Calu3 (cell line): ENCODE measurements at regions not wholly inside any gene's neighbourhood (a gene's known extent, or its start where the extent isn't known, plus 50 kb on each side); places are given as distances from the start of the nearest gene placed in this dataset.
"Not testable (repeated sequence)": the region's sequence is repeated elsewhere in the genome, so short reads cannot be mapped to it uniquely, and the experiment has no call there.

Experiments
- BruUV-seq: library from RNA; stranded (reverse); fragments of 400-500 nt; replicated peaks from 2 replicates; lab custom pipeline; 2021; lab: Mats Ljungman, UMichigan
- CTCF ChIA-PET: fragments of 300-600 bp; sonication (Branson Sonifier 250); formaldehyde crosslinking; loops from one replicate; lab custom pipeline; 2022; ENCODE audit warnings: antibody characterized with exemption; lab: Charles Lee
- DNase-seq: peaks from one replicate; pipeline ENCODE4 v3.0.0; 2022
- H3K27ac Mint-ChIP-seq: one replicate; pipeline ENCODE4 v1.8.0; 2022; ENCODE audit warnings: mixed read lengths; ENCODE audit not compliant: unreplicated experiment
- H3K27me3 Mint-ChIP-seq: one replicate; pipeline ENCODE4 v1.8.0; 2022; ENCODE audit warnings: mixed read lengths; ENCODE audit not compliant: unreplicated experiment
- H3K36me3 Mint-ChIP-seq: one replicate; pipeline ENCODE4 v1.8.0; 2022; ENCODE audit warnings: mild to moderate bottlenecking, moderate library complexity, mixed read lengths; ENCODE audit not compliant: insufficient read depth, unreplicated experiment
- H3K4me1 Mint-ChIP-seq: one replicate; pipeline ENCODE4 v1.8.0; 2022; ENCODE audit warnings: mild to moderate bottlenecking, low read depth, mixed read lengths; ENCODE audit not compliant: unreplicated experiment
- H3K4me3 Mint-ChIP-seq: one replicate; pipeline ENCODE4 v1.8.0; 2022; ENCODE audit warnings: mild to moderate bottlenecking, low read depth, moderate library complexity, mixed read lengths; ENCODE audit not compliant: unreplicated experiment
- H3K9me3 Mint-ChIP-seq: one replicate; pipeline ENCODE4 v1.8.0; 2022; ENCODE audit warnings: low read depth, mixed read lengths; ENCODE audit not compliant: unreplicated experiment
- CTCF ChIP-seq: fragments of 200-600 bp; IDR thresholded peaks from one replicate; pipeline ENCODE4 v1.8.0; 2022; ENCODE audit warnings: antibody characterized with exemption; ENCODE audit not compliant: unreplicated experiment
- intact Hi-C: fragments of 100-400 bp; cut with micrococcal nuclease; formaldehyde crosslinking; loops from one replicate; pipeline ENCODE4 v1.10.0; 2022; ENCODE audit not compliant: unreplicated experiment

- no peak overlapping the region for H3K4me3 Mint-ChIP-seq
- no peak for DNase-seq
- no peak overlapping the region for H3K27ac Mint-ChIP-seq
- no peaks in the 10 kb centered on the region for H3K27me3 Mint-ChIP-seq
- no peaks in the 10 kb centered on the region for H3K4me1 Mint-ChIP-seq
- peaks cover 4% of the 10 kb centered on the region for H3K9me3 Mint-ChIP-seq
- intact Hi-C loops, result no loop called here
- CTCF ChIA-PET, result no interaction called here
- no TSS peak for BruUV-seq
- no peaks in the 10 kb centered on the region for H3K36me3 Mint-ChIP-seq
- TF ChIP-seq CTCF, result no peak
Measured at GRCh38 chr14:43132441-43132840, 1374.6 kb downstream of the FSCB start.

- DNase-seq, H3K36me3 Mint-ChIP-seq, H3K9me3 Mint-ChIP-seq, H3K27ac Mint-ChIP-seq, H3K27me3 Mint-ChIP-seq, intact Hi-C loops, CTCF ChIA-PET, H3K4me1 Mint-ChIP-seq, H3K4me3 Mint-ChIP-seq, BruUV-seq: not testable (repeated sequence)
Measured at GRCh38 chr14:43128429-43128828, 1378.7 kb downstream of the FSCB start.

- BruUV-seq, intact Hi-C loops, H3K9me3 Mint-ChIP-seq, H3K4me1 Mint-ChIP-seq, H3K27ac Mint-ChIP-seq, H3K36me3 Mint-ChIP-seq, DNase-seq, H3K27me3 Mint-ChIP-seq, H3K4me3 Mint-ChIP-seq, CTCF ChIA-PET: not testable (repeated sequence)
Measured at GRCh38 chr14:43127874-43128273, 1379.2 kb downstream of the FSCB start.

- BruUV-seq, result no TSS peak
- H3K36me3 Mint-ChIP-seq, result no peaks in the 10 kb centered on the region
- no peaks in the 10 kb centered on the region for H3K4me1 Mint-ChIP-seq
- no peak overlapping the region for H3K4me3 Mint-ChIP-seq
- peaks cover 5% of the 10 kb centered on the region for H3K9me3 Mint-ChIP-seq
- TF ChIP-seq CTCF, result no peak
- CTCF ChIA-PET, result no interaction called here
- intact Hi-C loops, result no loop called here
- H3K27me3 Mint-ChIP-seq, result no peaks in the 10 kb centered on the region
- no peak for DNase-seq
- no peak overlapping the region for H3K27ac Mint-ChIP-seq
Measured at GRCh38 chr14:43123544-43123943, 1383.5 kb downstream of the FSCB start.

GRCh38 chr14:43119672-43120071 lies 1387.4 kb downstream of the FSCB start:
- no peaks in the 10 kb centered on the region for H3K4me1 Mint-ChIP-seq
- BruUV-seq, result no TSS peak
- no peak overlapping the region for H3K27ac Mint-ChIP-seq
- CTCF ChIA-PET, result no interaction called here
- TF ChIP-seq CTCF, result no peak
- intact Hi-C loops, result no loop called here
- DNase-seq, result no peak
- H3K4me3 Mint-ChIP-seq, result no peak overlapping the region
- H3K9me3 Mint-ChIP-seq, result peaks cover 3% of the 10 kb centered on the region
- no peaks in the 10 kb centered on the region for H3K27me3 Mint-ChIP-seq
- no peaks in the 10 kb centered on the region for H3K36me3 Mint-ChIP-seq
